8988T (cell line): ENCODE measurements at regions not wholly inside any gene's neighbourhood (a gene's known extent, or its start where the extent isn't known, plus 50 kb on each side); places are given as distances from the start of the nearest gene placed in this dataset.
A peak's percentile ranks its signal among the peaks of the same experiment; 100 is the strongest.

ENCODE experiments used
- DNase-seq: peaks from one replicate; pipeline ENCODE4 v3.0.0; 2011

DNA sequence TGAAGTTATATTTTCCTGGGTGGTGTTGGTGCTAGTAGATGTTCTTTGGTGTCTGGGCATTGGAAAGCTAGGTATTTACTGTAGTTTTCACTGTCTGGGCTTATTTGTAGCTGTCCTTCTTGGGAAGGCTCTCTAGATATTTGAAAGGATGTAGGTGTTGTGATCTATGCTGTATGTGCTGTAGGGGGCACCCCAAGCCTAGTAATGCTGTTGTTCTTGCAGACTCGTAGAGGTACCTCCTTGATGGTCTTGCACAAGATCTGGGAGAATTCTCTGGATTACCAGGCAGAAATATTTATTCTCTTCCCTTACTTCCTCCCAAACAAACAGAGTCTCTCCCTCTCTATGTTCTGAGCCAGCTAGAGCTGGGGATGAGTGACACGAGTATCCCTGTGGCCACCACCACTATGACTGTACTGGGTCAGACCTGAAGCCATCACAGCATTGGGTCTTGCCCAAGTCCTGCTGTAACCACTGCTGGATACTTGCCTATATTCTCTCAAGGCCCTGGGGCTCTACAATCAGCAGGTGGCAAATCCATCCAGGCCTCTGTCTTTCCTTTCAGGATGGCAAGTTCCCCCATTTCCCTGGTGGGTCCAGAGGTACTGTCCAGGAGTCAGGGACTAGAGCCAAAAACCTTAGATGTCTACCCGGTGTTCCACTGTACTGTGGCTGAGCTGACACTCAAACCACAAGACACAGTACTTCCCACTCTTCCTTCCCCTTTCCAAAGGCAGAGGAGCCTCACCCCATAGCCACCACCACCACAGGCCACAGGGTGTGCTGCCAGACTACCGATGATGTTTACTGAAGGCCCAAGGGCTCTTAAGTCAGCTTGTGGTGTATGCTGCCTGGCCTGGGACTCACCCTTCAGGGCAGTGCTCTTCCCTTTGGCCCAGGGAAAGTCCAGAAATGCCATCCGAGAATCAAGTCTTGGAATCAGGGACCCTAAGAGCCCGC is 195.2 kb upstream of the DPPA4 start:
- DNase-seq = no peak

DNA sequence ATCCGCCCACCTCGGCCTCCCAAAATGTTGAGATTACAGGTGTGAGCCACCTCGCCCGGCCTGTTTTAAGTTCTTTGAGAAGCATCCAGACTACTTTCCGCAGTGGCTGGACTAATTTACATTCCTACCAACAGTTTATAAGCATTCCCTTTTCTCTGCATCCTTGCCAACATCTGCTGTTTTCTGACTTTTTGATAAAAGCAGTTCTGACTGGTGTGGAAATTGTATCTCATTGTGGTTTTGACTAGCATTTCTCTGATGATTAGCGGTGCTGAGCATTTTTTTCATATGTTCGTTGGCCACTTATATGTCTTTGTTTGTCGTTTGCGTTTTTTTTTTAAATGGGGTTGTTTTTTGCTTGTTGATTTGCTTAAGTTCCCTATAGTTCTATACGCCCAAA is 208.4 kb upstream of the DPPA4 start:
- DNase-seq = no peak

GRCh38 chr3:109548192-109548938 is 211.0 kb upstream of the DPPA4 start:
- no peak for DNase-seq

- no peak for DNase-seq
These were observed 216.4 kb upstream of the DPPA4 start for GRCh38 chr3:109553591-109554371.

- DNase-seq = no peak
These were observed 222.0 kb upstream of the DPPA4 start for GRCh38 chr3:109559389-109559788.

- no peak for DNase-seq
These were observed 225.8 kb upstream of the DPPA4 start for GRCh38 chr3:109563149-109563548.

DNA sequence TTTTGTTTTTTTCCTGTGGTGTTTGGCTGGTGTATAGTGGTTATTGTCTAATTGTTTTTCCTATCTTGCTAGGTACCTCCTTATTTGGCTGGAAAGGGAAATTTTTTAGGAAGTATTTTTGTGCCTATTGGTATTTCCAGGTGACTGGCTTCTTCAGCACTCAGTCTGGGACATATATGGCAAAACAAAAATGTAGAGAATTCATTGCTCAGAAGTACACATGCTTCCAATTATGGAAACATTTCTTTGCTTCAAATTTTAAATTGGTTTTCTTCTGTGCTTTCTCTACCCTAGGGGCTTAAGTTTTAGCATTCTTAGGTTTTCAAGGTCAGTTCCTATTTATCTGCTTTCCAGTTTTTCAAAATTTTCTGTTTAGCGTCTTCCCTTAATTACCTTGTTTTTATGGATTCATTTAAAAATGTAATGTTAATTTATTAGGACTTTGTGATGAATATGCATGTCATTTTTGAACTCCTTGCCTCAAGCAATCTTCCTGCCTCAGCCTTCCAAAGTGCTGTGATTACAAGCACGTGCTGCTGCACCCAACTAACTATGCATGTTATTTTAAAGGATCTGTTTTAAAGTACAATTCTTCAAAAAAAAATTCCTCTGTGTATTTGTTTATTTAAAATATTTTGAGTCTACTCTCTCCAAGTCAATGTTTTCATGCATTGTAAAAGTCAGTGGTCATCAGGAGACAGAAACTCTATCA is 231.9 kb upstream of the DPPA4 start:
- DNase-seq = no peak

DNA sequence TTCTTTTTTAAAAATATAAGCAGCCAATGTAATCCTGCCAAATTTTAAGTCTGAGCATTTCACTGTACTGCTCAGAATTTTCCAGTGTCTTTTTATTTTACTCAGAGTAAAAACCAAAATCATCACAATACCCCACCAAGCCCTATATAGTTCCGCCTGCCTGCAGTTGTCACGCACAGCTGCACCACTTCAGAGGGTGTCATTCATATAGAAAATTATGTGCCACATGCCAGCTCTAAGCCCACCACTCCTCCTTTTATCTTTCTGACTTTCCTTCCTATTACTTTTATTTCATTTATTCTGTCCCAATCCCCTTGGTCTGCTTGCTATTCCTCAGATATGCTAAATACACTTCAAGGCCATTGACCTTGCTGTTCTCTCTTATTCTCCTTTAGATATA is 233.1 kb upstream of the DPPA4 start:
- no peak for DNase-seq

DNA sequence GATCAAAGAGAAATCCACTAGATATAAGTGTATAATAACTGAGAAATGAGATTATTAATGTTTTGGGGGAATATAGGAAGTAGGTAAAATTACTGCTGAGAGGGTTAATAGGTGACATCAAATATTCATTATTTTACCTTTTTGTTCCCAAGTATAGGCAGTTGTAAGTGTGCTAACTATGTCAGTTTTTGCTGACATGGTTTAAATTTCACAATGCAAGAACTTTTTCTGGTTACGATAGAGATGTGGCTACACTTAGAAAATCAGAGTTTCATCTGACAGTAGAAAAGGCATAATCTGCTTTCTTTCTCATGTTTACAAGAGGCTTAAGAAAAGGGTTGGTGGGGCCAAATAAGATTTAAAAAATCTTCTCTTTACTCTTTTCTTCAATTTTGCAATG is 235.0 kb upstream of the DPPA4 start:
- no peak for DNase-seq

DNA sequence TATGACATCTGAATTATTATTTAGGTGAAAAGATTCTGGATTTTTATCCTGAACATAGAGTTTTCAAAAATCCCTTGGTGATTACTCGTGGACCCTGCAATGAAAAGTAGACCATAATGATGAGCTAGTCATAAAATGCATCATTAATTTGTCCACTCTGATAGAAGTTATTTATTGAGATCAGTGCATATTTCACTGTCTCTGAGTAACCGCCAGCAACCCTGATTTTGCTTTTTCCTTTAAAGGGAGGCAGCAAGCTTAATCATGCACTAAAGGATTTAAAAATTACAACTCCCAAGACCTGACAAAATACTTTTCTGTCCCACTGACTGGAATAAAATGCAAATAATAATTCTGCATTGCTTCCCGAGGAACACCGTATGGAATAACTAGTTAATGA is 259.6 kb upstream of the DPPA4 start:
- no peak for DNase-seq

GRCh38 chr3:109597444-109597843 is 260.1 kb upstream of the DPPA4 start:
- no peak for DNase-seq

DNA sequence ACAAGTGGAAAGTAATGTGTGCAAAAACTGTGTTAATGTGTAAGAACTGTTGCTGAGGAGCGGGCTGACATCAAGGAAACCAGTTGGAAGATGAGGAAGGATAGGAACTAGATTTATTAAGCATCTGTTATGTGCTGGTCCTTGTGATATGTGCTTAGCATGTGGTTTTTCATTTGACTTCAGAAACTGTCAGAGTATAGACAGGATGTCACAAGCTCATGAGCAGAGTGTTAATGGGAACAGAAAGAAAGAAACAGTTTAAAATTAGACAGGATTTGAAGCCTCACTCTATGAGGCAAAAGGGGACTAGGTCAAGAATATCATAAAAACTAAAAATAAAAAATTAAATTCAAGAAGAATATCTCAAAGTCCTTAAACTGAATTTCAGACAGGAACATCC is 270.6 kb upstream of the DPPA4 start:
- DNase-seq = no peak

GRCh38 chr3:109608574-109608973 is 271.2 kb upstream of the DPPA4 start:
- DNase-seq = no peak

DNA sequence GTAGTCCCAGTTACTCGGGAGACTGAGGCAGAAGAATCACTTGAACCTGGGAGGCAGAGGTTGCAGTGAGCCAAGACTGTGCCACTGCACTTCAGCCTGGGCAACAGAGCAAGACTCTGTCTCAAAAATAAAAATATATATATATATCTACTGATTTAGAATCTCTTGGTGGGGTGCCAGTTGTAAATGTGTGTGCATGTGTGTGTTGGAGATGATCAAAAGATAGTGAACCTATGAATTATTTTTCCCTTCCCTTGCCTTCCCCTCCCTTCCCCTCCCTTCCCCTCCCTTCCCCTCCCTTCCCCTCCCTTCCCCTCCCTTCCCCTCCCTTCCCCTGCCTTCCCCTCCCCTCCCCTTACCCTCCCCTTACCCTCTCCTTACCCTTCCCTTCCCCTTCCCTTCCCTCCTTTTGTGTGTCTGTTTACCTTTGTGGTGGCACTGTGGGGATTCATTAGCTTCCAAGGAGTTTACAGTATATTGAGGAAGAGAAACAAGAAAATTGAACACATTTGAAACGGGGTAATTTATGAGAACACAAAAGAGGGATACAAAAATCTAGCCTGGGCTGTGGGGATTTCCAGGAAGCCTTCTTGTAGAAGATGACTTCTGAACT is 281.5 kb upstream of the DPPA4 start:
- no peak for DNase-seq

- no peak for DNase-seq
These were observed 294.6 kb upstream of the DPPA4 start for GRCh38 chr3:109631897-109632296.

DNA sequence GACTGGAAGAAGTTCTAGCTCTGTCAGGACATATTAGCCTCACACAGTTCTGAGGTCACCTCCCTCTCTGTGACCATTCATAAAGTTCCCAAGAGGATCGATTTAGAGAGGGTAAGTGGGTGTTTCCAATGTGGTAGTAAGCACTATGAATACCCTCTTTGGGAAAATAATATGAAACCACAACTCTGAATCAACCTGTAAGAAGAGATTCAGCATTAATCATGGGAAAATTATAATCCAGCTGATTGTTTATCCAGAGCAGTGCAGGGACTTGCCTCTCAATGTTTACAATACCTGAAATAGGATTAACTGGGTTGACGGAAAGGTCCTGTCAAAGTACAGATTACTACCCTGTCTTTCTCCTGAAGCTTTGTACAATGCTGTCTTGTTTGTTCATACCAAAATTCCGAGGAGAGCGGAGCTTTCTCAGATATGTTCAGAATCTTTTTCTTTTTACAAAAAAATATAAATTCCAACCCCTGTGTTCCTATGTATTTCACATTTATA is 302.9 kb upstream of the DPPA4 start:
- no peak for DNase-seq

DNA sequence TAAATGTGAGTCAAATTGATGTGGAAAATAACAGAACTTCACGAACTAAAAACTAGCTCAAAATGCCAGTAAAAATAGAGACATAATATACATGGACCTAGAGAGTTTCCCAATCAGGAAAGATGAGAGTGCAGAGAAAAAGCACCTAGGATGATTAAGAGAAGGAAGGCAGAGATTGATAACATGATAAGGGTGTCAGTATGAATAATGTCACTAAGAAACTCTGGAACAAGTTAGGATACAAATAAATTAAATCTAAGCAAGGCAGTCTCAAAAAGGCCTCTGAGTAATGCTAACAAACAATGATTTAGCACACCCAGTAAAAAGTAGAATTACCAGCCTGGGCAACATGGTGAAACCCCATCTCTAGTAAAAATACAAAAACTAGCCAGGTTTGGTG is 304.7 kb upstream of the DPPA4 start:
- no peak for DNase-seq

DNA sequence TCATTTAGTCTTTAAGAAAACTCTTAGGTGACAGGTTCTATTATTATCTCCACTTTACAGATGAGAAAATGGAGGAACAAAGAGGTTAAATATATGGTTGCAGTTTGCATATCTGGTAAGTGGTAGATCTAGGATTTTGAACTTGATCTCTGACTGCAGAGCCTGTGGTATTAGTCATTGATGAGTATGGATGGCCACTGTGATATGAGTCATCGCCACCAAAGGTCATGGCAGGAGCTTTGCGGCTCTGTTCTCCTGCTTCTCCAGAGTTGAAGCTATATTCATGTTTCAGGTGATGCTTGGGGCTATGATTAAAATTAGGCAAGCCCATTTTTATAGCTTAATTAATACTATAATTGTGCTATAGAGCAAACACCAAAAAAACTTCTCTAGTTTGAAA is 306.2 kb upstream of the DPPA4 start:
- DNase-seq = peak; percentile 11

GRCh38 chr3:109644332-109644731 is 307.0 kb upstream of the DPPA4 start:
- DNase-seq = no peak

GRCh38 chr3:109644746-109645145 is 307.4 kb upstream of the DPPA4 start:
- DNase-seq = no peak

DNA sequence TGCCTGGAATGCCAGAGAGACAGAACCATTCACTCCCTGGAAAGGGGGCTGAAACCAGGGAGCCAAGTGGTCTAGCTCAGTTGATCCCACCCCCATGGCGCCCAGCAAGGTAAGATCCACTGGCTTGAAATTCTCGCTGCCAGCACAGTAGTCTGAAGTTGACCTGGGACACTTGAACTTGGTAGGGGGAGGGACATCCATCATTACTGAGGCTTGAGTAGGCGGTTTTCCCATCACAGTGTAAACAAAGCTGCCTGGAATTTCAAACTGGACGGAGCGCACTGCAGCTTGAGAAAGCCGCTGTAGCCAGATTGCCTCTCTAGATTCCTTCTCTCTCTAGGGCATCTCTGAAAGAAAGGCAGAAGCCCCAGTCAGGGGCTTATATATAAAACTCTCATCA is 310.7 kb upstream of the DPPA4 start:
- no peak for DNase-seq

GRCh38 chr3:109656225-109656624 is 318.9 kb upstream of the DPPA4 start:
- no peak for DNase-seq
